ENCODE measurements at regions not wholly inside any gene's neighbourhood (a gene's known extent, or its start where the extent isn't known, plus 50 kb on each side); places are given as distances from the start of the nearest gene placed in this dataset.

DNA sequence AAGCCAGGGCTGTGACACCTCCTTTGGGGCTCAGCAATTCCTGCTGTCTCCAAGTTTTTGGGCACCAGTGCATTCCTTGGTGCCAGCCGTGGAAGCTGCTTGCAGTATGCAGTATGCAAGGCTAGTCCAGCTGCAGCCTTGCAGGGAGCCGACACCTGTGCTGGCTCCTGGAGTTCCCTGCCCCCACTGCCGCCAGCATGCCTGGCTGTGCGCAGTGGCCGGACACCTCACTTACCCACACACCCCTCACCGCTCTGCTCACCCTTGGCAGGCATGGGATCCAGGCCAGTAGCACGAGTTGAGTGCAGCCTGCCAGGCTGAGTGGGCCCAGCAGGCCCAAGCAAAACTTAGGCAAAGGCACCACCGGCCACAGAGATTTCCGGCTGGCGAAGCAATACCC, 77.4 kb downstream of the SAMD9 start:
- TF ChIP-seq CTCF (IDR thresholded peaks at IDR 0.05) = no peak
- no peak for TF ChIP-seq POLR2AphosphoS5 (IDR thresholded peaks at IDR 0.05)
- TF ChIP-seq POLR2A (IDR thresholded peaks at IDR 0.05) = no peak
- no peak for TF ChIP-seq EP300 (IDR thresholded peaks at IDR 0.05)

Measured in stomach (tissue), 4 donors.